Upper lobe of right lung (tissue), 1 donor: ENCODE measurements at regions not wholly inside any gene's neighbourhood (a gene's known extent, or its start where the extent isn't known, plus 50 kb on each side); places are given as distances from the start of the nearest gene placed in this dataset.

Source experiments
- ATAC-seq: fragments of 200-7000 bp; cut with Tn5 transposase; one replicate; pipeline ENCODE4 v1.9.1; 2020; ENCODE audit warnings: mild to moderate bottlenecking, moderate library complexity
- DNase-seq: peaks from one replicate; pipeline ENCODE4 v3.0.0-alpha.2; 2020
- H3K27ac ChIP-seq: fragments of 200-600 bp; one replicate; pipeline ENCODE4 v1.8.0; 2022
- H3K27me3 ChIP-seq: fragments of 200-600 bp; one replicate; pipeline ENCODE4 v1.8.0; 2022; ENCODE audit warnings: mild to moderate bottlenecking
- H3K36me3 ChIP-seq: fragments of 200-600 bp; one replicate; pipeline ENCODE4 v1.8.0; 2022
- H3K4me1 ChIP-seq: fragments of 200-600 bp; one replicate; pipeline ENCODE4 v1.8.0; 2022
- H3K4me3 ChIP-seq: fragments of 200-600 bp; one replicate; pipeline ENCODE4 v1.8.0; 2022; ENCODE audit warnings: mild to moderate bottlenecking
- H3K9me3 ChIP-seq: fragments of 200-600 bp; one replicate; pipeline ENCODE4 v1.8.0; 2022
- intact Hi-C: fragments of 100-400 bp; cut with DNase I; formaldehyde crosslinking; loops from one replicate; pipeline ENCODE4 v1.11.0; 2022
- TF ChIP-seq, protein P1 (sequence below): fragments of 200-600 bp; IDR thresholded peaks from one replicate; pipeline ENCODE4 v1.8.0; 2022; ENCODE audit warnings: antibody characterized with exemption
- donor health status: DM: no; HTN: yes; CAD: no; lungs with severe emphysema.

GRCh38 chr14:55949708-55950107 lies 168.5 kb upstream of the PELI2 start:
- Histone ChIP-seq H3K36me3 (no peaks in the 10 kb centered on the region), H3K4me3 (no peak overlapping the region), H3K4me1 (no peaks in the 10 kb centered on the region), H3K9me3 (no peaks in the 10 kb centered on the region), H3K27me3 (no peaks in the 10 kb centered on the region), H3K27ac (no peak overlapping the region)
- DNase-seq (no peak), ATAC-seq (no peak)
- intact Hi-C loops = no loop called here
- TF ChIP-seq, protein P1, sequence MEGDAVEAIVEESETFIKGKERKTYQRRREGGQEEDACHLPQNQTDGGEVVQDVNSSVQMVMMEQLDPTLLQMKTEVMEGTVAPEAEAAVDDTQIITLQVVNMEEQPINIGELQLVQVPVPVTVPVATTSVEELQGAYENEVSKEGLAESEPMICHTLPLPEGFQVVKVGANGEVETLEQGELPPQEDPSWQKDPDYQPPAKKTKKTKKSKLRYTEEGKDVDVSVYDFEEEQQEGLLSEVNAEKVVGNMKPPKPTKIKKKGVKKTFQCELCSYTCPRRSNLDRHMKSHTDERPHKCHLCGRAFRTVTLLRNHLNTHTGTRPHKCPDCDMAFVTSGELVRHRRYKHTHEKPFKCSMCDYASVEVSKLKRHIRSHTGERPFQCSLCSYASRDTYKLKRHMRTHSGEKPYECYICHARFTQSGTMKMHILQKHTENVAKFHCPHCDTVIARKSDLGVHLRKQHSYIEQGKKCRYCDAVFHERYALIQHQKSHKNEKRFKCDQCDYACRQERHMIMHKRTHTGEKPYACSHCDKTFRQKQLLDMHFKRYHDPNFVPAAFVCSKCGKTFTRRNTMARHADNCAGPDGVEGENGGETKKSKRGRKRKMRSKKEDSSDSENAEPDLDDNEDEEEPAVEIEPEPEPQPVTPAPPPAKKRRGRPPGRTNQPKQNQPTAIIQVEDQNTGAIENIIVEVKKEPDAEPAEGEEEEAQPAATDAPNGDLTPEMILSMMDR = no peak

GRCh38 chr14:55950135-55950534 lies 168.1 kb upstream of the PELI2 start:
- DNase-seq (no peak), ATAC-seq (no peak)
- no peaks in the 10 kb centered on the region for H3K27me3 ChIP-seq
- H3K9me3 ChIP-seq = no peaks in the 10 kb centered on the region
- no peak overlapping the region for H3K27ac ChIP-seq
- intact Hi-C loops = no loop called here
- H3K36me3 ChIP-seq = no peaks in the 10 kb centered on the region
- H3K4me3 ChIP-seq = no peak overlapping the region
- TF ChIP-seq, protein P1 = no peak
- H3K4me1 ChIP-seq = no peaks in the 10 kb centered on the region

- DNase-seq (no peak), ATAC-seq (no peak)
- H3K4me3 ChIP-seq = no peak overlapping the region
- H3K9me3 ChIP-seq = no peaks in the 10 kb centered on the region
- H3K4me1 ChIP-seq = no peaks in the 10 kb centered on the region
- H3K36me3 ChIP-seq = no peaks in the 10 kb centered on the region
- no peak overlapping the region for H3K27ac ChIP-seq
- intact Hi-C loops = no loop called here
- TF ChIP-seq, protein P1 = no peak
- H3K27me3 ChIP-seq = no peaks in the 10 kb centered on the region
These were observed 166.6 kb upstream of the PELI2 start for GRCh38 chr14:55951341-55952206.

DNA sequence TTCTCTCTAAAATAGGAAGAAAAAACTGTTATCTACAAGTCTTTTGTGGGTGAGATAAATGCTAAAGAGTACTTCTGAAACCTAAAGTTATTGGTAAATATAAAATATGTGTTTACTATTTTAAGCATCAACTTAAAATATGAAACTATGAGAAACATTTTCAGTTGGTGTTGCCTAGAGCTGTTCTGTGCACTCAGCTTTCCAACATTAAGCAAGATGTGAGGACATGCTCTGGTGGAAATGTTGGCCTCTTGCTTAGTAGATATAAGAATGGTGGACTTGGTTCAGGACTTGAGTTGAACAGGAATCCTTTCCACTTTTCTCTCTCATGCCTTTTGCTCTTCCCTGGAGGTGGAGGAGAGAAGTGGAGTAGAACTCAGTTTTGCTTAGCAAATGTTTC lies 164.1 kb upstream of the PELI2 start:
- intact Hi-C loops = no loop called here
- Histone ChIP-seq H3K9me3 (no peaks in the 10 kb centered on the region), H3K4me1 (no peaks in the 10 kb centered on the region), H3K27me3 (no peaks in the 10 kb centered on the region), H3K4me3 (no peak overlapping the region), H3K36me3 (no peaks in the 10 kb centered on the region), H3K27ac (no peak overlapping the region)
- DNase-seq (no peak), ATAC-seq (no peak)
- TF ChIP-seq, protein P1 = no peak

DNA sequence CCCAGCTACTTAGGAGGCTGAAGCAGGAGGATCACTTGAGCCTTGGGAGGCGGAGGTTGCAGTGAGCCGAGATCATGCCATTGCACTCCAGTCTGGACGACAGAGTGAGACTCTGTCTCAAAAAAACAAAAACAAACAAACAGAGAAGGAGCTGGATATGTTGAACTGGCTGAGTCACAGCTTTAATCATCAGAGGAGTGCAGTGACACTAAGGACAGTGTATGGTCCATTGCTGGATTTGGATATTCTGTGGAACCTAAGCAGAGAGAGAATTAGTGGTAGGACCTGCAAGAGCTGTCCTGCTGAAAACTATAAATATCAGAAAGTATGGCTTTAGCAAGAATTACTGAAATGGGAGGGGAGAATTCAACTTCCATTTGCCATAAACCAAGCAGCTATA lies 163.0 kb upstream of the PELI2 start:
- Histone ChIP-seq H3K9me3 (no peaks in the 10 kb centered on the region), H3K27me3 (no peaks in the 10 kb centered on the region), H3K4me1 (no peaks in the 10 kb centered on the region), H3K36me3 (no peaks in the 10 kb centered on the region), H3K4me3 (no peak overlapping the region), H3K27ac (no peak overlapping the region)
- DNase-seq (no peak), ATAC-seq (no peak)
- TF ChIP-seq, protein P1 = no peak
- intact Hi-C loops = no loop called here
